Neuronal stem cell (in vitro differentiated cells): ENCODE measurements at regions not wholly inside any gene's neighbourhood (a gene's known extent, or its start where the extent isn't known, plus 50 kb on each side); places are given as distances from the start of the nearest gene placed in this dataset.

Experiments used
- DNase-seq: peaks from one replicate; pipeline ENCODE4 v3.0.0-alpha.2; 2013; ENCODE audit warnings: low spot score
- H2AFZ ChIP-seq: one replicate; pipeline ENCODE4 v1.6.1; 2013; ENCODE audit warnings: mild to moderate bottlenecking, low read length, inconsistent platforms
- H2AK5ac ChIP-seq: 2 replicates; pipeline ENCODE4 v1.6.1; 2013; ENCODE audit warnings: low read depth, mild to moderate bottlenecking, inconsistent platforms, low read length, moderate library complexity, mixed read lengths
- H2BK120ac ChIP-seq: 2 replicates; pipeline ENCODE4 v1.6.1; 2013; ENCODE audit warnings: low read depth, mild to moderate bottlenecking, inconsistent platforms, low read length, moderate library complexity, mixed read lengths
- H2BK12ac ChIP-seq: one replicate; pipeline ENCODE4 v1.6.1; 2013; ENCODE audit warnings: low read length, inconsistent platforms
- H2BK15ac ChIP-seq: 2 replicates; pipeline ENCODE4 v1.6.1; 2013; ENCODE audit warnings: mild to moderate bottlenecking, low read length, inconsistent platforms, mixed read lengths
- H2BK5ac ChIP-seq: one replicate; pipeline ENCODE4 v1.6.1; 2013; ENCODE audit warnings: inconsistent platforms, mild to moderate bottlenecking, low read length, moderate library complexity
- H3K14ac ChIP-seq: one replicate; pipeline ENCODE4 v1.6.1; 2013; ENCODE audit warnings: low read length, inconsistent platforms
- H3K18ac ChIP-seq: 2 replicates; pipeline ENCODE4 v1.6.1; 2013; ENCODE audit warnings: low read length, inconsistent platforms
- H3K23ac ChIP-seq: 2 replicates; pipeline ENCODE4 v1.6.1; 2013; ENCODE audit warnings: low read depth, mild to moderate bottlenecking, mixed read lengths, low read length, inconsistent platforms; ENCODE audit not compliant: poor library complexity
- H3K27ac ChIP-seq: replicated peaks from 3 replicates; pipeline ENCODE4 v1.5.1; 2013; ENCODE audit warnings: low read length, inconsistent platforms
- H3K27me3 ChIP-seq, 3 experiments: 2 replicates each; pipeline ENCODE4 v1.6.1; 2013; ENCODE audit warnings: low read length in 3 of 3, mild to moderate bottlenecking in 2 of 3, inconsistent platforms in 1 of 3, low read depth in 1 of 3, mixed read lengths in 1 of 3, moderate library complexity in 1 of 3; ENCODE audit not compliant: control insufficient read depth in 3 of 3, insufficient read depth in 3 of 3
- H3K36me3 ChIP-seq, 2 donors: replicated peaks in 1 of 2; 2 replicates each; pipeline ENCODE4 v1.6.1; 2013; ENCODE audit warnings: low read length in 2 of 2; ENCODE audit not compliant: control insufficient read depth in 2 of 2, insufficient read depth in 2 of 2
- H3K4ac ChIP-seq: 2 replicates; pipeline ENCODE4 v1.6.1; 2013; ENCODE audit warnings: inconsistent platforms, mild to moderate bottlenecking, low read length, moderate library complexity
- H3K4me1 ChIP-seq, 2 donors: 1 replicate in 1 of 2; 2 replicates in 1 of 2; pipeline ENCODE4 v1.6.1; 2013; ENCODE audit warnings: low read length in 2 of 2, low read depth in 1 of 2; ENCODE audit not compliant: control insufficient read depth in 2 of 2, insufficient read depth in 1 of 2
- H3K4me2 ChIP-seq: one replicate; pipeline ENCODE4 v1.6.1; 2013; ENCODE audit warnings: mild to moderate bottlenecking, low read length, inconsistent platforms; ENCODE audit not compliant: insufficient read depth, poor library complexity, severe bottlenecking
- H3K4me3 ChIP-seq, 2 donors: 2 replicates each; pipeline ENCODE4 v1.5.1; 2013; ENCODE audit warnings: low read length in 2 of 2, mild to moderate bottlenecking in 2 of 2, inconsistent platforms in 1 of 2, moderate library complexity in 1 of 2
- H3K79me1 ChIP-seq: one replicate; pipeline ENCODE4 v1.6.1; 2013; ENCODE audit warnings: low read depth, mild to moderate bottlenecking, inconsistent platforms, low read length, moderate library complexity
- H3K9ac ChIP-seq: one replicate; pipeline ENCODE4 v1.6.1; 2013; ENCODE audit warnings: mild to moderate bottlenecking, low read depth, low read length, inconsistent platforms; ENCODE audit not compliant: poor library complexity
- H3K9me3 ChIP-seq, 2 donors: replicated peaks in 1 of 2; 2 replicates each; pipeline versions ENCODE3 to v1.6.1; 2013; ENCODE audit warnings: low read length in 2 of 2, mild to moderate bottlenecking in 2 of 2, inconsistent platforms in 1 of 2, low read depth in 1 of 2, mixed read lengths in 1 of 2, moderate library complexity in 1 of 2; ENCODE audit not compliant: control insufficient read depth in 2 of 2, insufficient read depth in 1 of 2
- H4K8ac ChIP-seq: one replicate; pipeline ENCODE4 v1.6.1; 2013; ENCODE audit warnings: low read depth, mild to moderate bottlenecking, inconsistent platforms, low read length, moderate library complexity
- H4K91ac ChIP-seq: one replicate; pipeline ENCODE4 v1.6.1; 2013; ENCODE audit warnings: low read length, low read depth, mild to moderate bottlenecking, inconsistent platforms; ENCODE audit not compliant: poor library complexity
- WGBS, 2 donors: extraction: QIAGEN DNeasy Blood & Tissue Kit; methylation state at CpG; one replicate each; pipeline ENCODE4 v1.1.7; 2013; ENCODE audit warnings: missing lambda C conversion rate in 2 of 2, mixed read lengths in 1 of 2; ENCODE audit not compliant: insufficient read length in 2 of 2, insufficient replicate concordance in 1 of 2; ENCODE audit errors: extremely low coverage in 2 of 2; 5-methylcytosine and 5-hydroxymethylcytosine counted together

GRCh38 chr14:71734076-71734475, 198.2 kb upstream of the RGS6 start:
- Histone ChIP-seq H3K79me1 (no peaks in the 10 kb centered on the region), H3K14ac (no peak overlapping the region), H3K9ac (no peak overlapping the region), H3K4me2 (no peak overlapping the region), H3K4me1 (peaks cover 0 to 8% of the 10 kb centered on the region in 2 donors), H3K4me3 (no peak overlapping the region), H4K8ac (no peak overlapping the region), H2AK5ac (no peak overlapping the region), H2AFZ (no peak overlapping the region), H3K27ac (no peak overlapping the region), H3K27me3 (no peaks in the 10 kb centered on the region), H2BK120ac (no peak overlapping the region), H3K4ac (no peak overlapping the region), H2BK15ac (no peak overlapping the region), H3K9me3 (no peaks in the 10 kb centered on the region), H3K36me3 (peaks cover 34 to 92% of the 10 kb centered on the region in 2 donors), H4K91ac (no peak overlapping the region), H3K23ac (no peak overlapping the region), H2BK12ac (no peak overlapping the region), H2BK5ac (no peak overlapping the region), H3K18ac (no peak overlapping the region)
- no CpG with 5 or more reads among the region's 14 CpGs for WGBS, 2 donors
- no peak for DNase-seq

- Histone ChIP-seq H3K4me3 (no peak overlapping the region), H2BK120ac (no peak overlapping the region), H2BK5ac (no peak overlapping the region), H2BK12ac (no peak overlapping the region), H2BK15ac (no peak overlapping the region), H2AK5ac (no peak overlapping the region), H3K79me1 (no peaks in the 10 kb centered on the region), H3K27ac (no peak overlapping the region), H3K23ac (no peak overlapping the region), H3K18ac (no peak overlapping the region), H3K4me2 (no peak overlapping the region), H3K4me1 (peaks cover 4 to 8% of the 10 kb centered on the region in 2 donors), H3K36me3 (peaks cover 34 to 91% of the 10 kb centered on the region in 2 donors), H4K91ac (no peak overlapping the region), H4K8ac (no peak overlapping the region), H3K9me3 (no peaks in the 10 kb centered on the region), H2AFZ (no peak overlapping the region), H3K4ac (no peak overlapping the region), H3K9ac (no peak overlapping the region), H3K14ac (no peak overlapping the region), H3K27me3 (no peaks in the 10 kb centered on the region)
- WGBS, 2 donors = no CpG with 5 or more reads among the region's 2 CpGs
- no peak for DNase-seq
These were observed 197.3 kb upstream of the RGS6 start for GRCh38 chr14:71734885-71735284.

- Histone ChIP-seq H3K36me3 (peaks cover 18 to 62% of the 10 kb centered on the region in 2 donors), H3K4me1 (peaks cover 6 to 8% of the 10 kb centered on the region in 2 donors), H3K18ac (no peak overlapping the region), H3K4me3 (no peak overlapping the region), H3K23ac (no peak overlapping the region), H3K9me3 (peaks cover 0 to 3% of the 10 kb centered on the region in 2 donors), H4K91ac (no peak overlapping the region), H3K14ac (no peak overlapping the region), H2BK5ac (no peak overlapping the region), H3K27ac (no peak overlapping the region), H2AFZ (no peak overlapping the region), H4K8ac (no peak overlapping the region), H3K9ac (no peak overlapping the region), H3K4ac (no peak overlapping the region), H2BK15ac (no peak overlapping the region), H2BK12ac (no peak overlapping the region), H2BK120ac (no peak overlapping the region), H2AK5ac (no peak overlapping the region), H3K79me1 (no peaks in the 10 kb centered on the region), H3K4me2 (no peak overlapping the region), H3K27me3 (no peaks in the 10 kb centered on the region)
- WGBS, 2 donors = no CpG with 5 or more reads among the region's 3 CpGs
- no peak for DNase-seq
These were observed 194.5 kb upstream of the RGS6 start for GRCh38 chr14:71737760-71738159.

- no peak overlapping the region for H3K4ac ChIP-seq
- no peak for DNase-seq
- no peak overlapping the region for H2AK5ac ChIP-seq
- no peak overlapping the region for H3K23ac ChIP-seq
- no peak overlapping the region for H2BK15ac ChIP-seq
- H4K91ac ChIP-seq = no peak overlapping the region
- no peak overlapping the region for H2BK5ac ChIP-seq
- H2BK120ac ChIP-seq = no peak overlapping the region
- H3K79me1 ChIP-seq = no peaks in the 10 kb centered on the region
- H3K27me3 ChIP-seq = no peaks in the 10 kb centered on the region
- no peak overlapping the region for H3K27ac ChIP-seq
- no peak overlapping the region for H4K8ac ChIP-seq
- peak overlapping the region; percentile 17 for H2AFZ ChIP-seq
- WGBS, 2 donors = no CpG with 5 or more reads among the region's 5 CpGs
- H3K36me3 ChIP-seq = peaks cover 13 to 49% of the 10 kb centered on the region in 2 donors
- H2BK12ac ChIP-seq = no peak overlapping the region
- H3K9ac ChIP-seq = no peak overlapping the region
- no peak overlapping the region for H3K18ac ChIP-seq
- H3K4me3 ChIP-seq = no peak overlapping the region
- no peak overlapping the region for H3K4me2 ChIP-seq
- peaks cover 6 to 8% of the 10 kb centered on the region in 2 donors for H3K4me1 ChIP-seq
- no peak overlapping the region for H3K14ac ChIP-seq
- H3K9me3 ChIP-seq = peaks cover 0 to 3% of the 10 kb centered on the region in 2 donors
These were observed 192.8 kb upstream of the RGS6 start for GRCh38 chr14:71739273-71739990.
